PC-3 (cell line): ENCODE measurements at regions not wholly inside any gene's neighbourhood (a gene's known extent, or its start where the extent isn't known, plus 50 kb on each side); places are given as distances from the start of the nearest gene placed in this dataset.

ENCODE experiments used
- ATAC-seq: fragments of 200-7000 bp; cut with Tn5 transposase; 2 replicates; pipeline ENCODE4 v1.9.1; 2020; ENCODE audit warnings: mild to moderate bottlenecking, moderate library complexity
- BruUV-seq: library from RNA; stranded (reverse); fragments of 400-500 nt; replicated peaks from 2 replicates; lab custom pipeline; 2021; lab: Mats Ljungman, UMichigan
- CTCF ChIA-PET: fragments of 300-600 bp; sonication (Branson Sonifier 250); formaldehyde crosslinking; loops from one replicate; lab custom pipeline; 2022; ENCODE audit warnings: antibody characterized with exemption; lab: Charles Lee
- POLR2A ChIA-PET: fragments of 300-600 bp; sonication (Branson Sonifier 250); formaldehyde crosslinking; loops from one replicate; lab custom pipeline; 2022; ENCODE audit warnings: antibody characterized with exemption; ENCODE audit not compliant: unreplicated experiment; lab: Charles Lee
- DNase-seq: peaks from one replicate; pipeline ENCODE4 v3.0.0-alpha.2; 2015
- H2AFZ ChIP-seq: fragments of 300-600 bp; sonication (generic); 2 replicates; pipeline ENCODE4 v1.6.0; 2016; ENCODE audit warnings: antibody characterized with exemption, low read length
- H3F3A ChIP-seq: fragments of 300-600 bp; sonication (generic); one replicate; pipeline ENCODE4 v1.6.0; 2017; ENCODE audit warnings: antibody characterized with exemption, low read length, control low read depth, mild to moderate bottlenecking; ENCODE audit not compliant: unreplicated experiment
- H3K27ac ChIP-seq: fragments of 300-600 bp; sonication (generic); 2 replicates; pipeline ENCODE4 v1.5.1; 2016; ENCODE audit warnings: mild to moderate bottlenecking, low read length
- H3K27me3 ChIP-seq: fragments of 300-600 bp; sonication (generic); 2 replicates; pipeline ENCODE4 v1.6.1; 2016; ENCODE audit warnings: low read length, mixed read lengths
- H3K36me3 ChIP-seq: fragments of 300-600 bp; sonication (generic); 2 replicates; pipeline ENCODE4 v1.6.1; 2016; ENCODE audit warnings: low read depth, mixed run types, low read length, mixed read lengths
- H3K4me1 ChIP-seq: fragments of 300-600 bp; sonication (generic); 2 replicates; pipeline ENCODE4 v1.5.1; 2016; ENCODE audit warnings: low read length; ENCODE audit not compliant: insufficient read depth
- H3K4me2 ChIP-seq: fragments of 300-600 bp; sonication (generic); 2 replicates; pipeline ENCODE4 v1.6.0; 2016; ENCODE audit warnings: low read length
- H3K4me3 ChIP-seq: fragments of 300-600 bp; sonication (generic); 2 replicates; pipeline ENCODE4 v1.5.1; 2016; ENCODE audit warnings: mild to moderate bottlenecking, low read length, mixed read lengths
- H3K79me2 ChIP-seq: fragments of 300-600 bp; sonication (generic); 2 replicates; pipeline ENCODE4 v1.6.1; 2017; ENCODE audit warnings: low read length, mixed read lengths
- H3K9ac ChIP-seq: fragments of 300-600 bp; sonication (generic); 2 replicates; pipeline ENCODE4 v1.6.0; 2016; ENCODE audit warnings: mild to moderate bottlenecking, low read length
- H3K9me2 ChIP-seq: fragments of 300-600 bp; sonication (generic); replicated peaks from 2 replicates; pipeline ENCODE4 v1.6.1; 2016; ENCODE audit warnings: mixed run types, low read length, mixed read lengths
- H3K9me3 ChIP-seq: fragments of 300-600 bp; sonication (generic); 2 replicates; pipeline ENCODE4 v1.6.1; 2016; ENCODE audit warnings: low read length, mixed read lengths
- H4K20me1 ChIP-seq: fragments of 300-600 bp; sonication (generic); 2 replicates; pipeline ENCODE4 v1.6.1; 2016; ENCODE audit warnings: low read length, mixed read lengths
- EZH2 ChIP-seq: fragments of 300-600 bp; sonication (generic); IDR thresholded peaks from one replicate; pipeline ENCODE4 v1.6.1; 2017; ENCODE audit warnings: antibody characterized with exemption, mild to moderate bottlenecking, low read length; ENCODE audit not compliant: unreplicated experiment
- EZH2phosphoT487 ChIP-seq: fragments of 300-600 bp; sonication (generic); IDR thresholded peaks from 2 replicates; pipeline ENCODE4 v1.6.1; 2018; ENCODE audit warnings: mild to moderate bottlenecking, antibody characterized with exemption, low read length, borderline replicate concordance
- intact Hi-C: fragments of 100-400 bp; cut with micrococcal nuclease; formaldehyde crosslinking; loops from 2 replicates; pipeline ENCODE4 v1.9.0; 2023
- TF ChIP-seq, protein P1 (sequence below): fragments of 300-600 bp; sonication (generic); conservative IDR thresholded peaks from 2 replicates; pipeline ENCODE4 v1.5.1; 2017; ENCODE audit warnings: antibody characterized with exemption, low read depth, mild to moderate bottlenecking, low read length

DNA sequence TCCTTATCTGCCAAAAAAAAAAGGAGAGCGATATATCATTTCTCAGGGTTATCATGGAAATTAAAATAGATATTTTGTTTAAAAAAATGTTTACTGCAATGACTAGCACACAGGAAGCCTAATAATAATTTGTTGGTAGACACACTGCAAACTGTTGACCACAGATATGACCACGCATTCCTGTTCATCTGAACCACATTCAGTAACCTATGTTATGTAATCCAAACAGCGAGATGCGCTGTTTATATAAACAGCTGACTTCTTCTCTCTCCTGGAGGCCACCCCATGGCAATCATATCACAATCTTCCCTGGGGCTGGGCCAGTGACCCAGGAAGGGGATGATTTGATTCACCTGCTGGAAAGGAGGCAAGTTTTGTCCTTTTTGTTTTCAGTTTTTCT is 129.3 kb upstream of the UST start:
- Histone ChIP-seq H3K27ac (no peak overlapping the region), H3K27me3 (no peaks in the 10 kb centered on the region), H4K20me1 (no peaks in the 10 kb centered on the region), H3K4me3 (no peak overlapping the region), H3F3A (no peaks in the 10 kb centered on the region), H3K9ac (no peak overlapping the region), H3K36me3 (no peaks in the 10 kb centered on the region), H3K79me2 (no peaks in the 10 kb centered on the region), H3K4me2 (no peak overlapping the region), H3K9me2 (no peaks in the 10 kb centered on the region), H3K9me3 (no peaks in the 10 kb centered on the region), H2AFZ (no peak overlapping the region), H3K4me1 (no peaks in the 10 kb centered on the region)
- intact Hi-C loops: loop anchor here (10.0 kb wide), 1 partner anchor 87 kb away; no protein-coding TSS in a partner anchor
- DNase-seq (peak; percentile 4), ATAC-seq (no peak)
- POLR2A ChIA-PET: no interaction called here
- no peak for TF ChIP-seq EZH2
- TF ChIP-seq EZH2phosphoT487: no peak
- TF ChIP-seq, protein P1, sequence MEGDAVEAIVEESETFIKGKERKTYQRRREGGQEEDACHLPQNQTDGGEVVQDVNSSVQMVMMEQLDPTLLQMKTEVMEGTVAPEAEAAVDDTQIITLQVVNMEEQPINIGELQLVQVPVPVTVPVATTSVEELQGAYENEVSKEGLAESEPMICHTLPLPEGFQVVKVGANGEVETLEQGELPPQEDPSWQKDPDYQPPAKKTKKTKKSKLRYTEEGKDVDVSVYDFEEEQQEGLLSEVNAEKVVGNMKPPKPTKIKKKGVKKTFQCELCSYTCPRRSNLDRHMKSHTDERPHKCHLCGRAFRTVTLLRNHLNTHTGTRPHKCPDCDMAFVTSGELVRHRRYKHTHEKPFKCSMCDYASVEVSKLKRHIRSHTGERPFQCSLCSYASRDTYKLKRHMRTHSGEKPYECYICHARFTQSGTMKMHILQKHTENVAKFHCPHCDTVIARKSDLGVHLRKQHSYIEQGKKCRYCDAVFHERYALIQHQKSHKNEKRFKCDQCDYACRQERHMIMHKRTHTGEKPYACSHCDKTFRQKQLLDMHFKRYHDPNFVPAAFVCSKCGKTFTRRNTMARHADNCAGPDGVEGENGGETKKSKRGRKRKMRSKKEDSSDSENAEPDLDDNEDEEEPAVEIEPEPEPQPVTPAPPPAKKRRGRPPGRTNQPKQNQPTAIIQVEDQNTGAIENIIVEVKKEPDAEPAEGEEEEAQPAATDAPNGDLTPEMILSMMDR: no peak
- BruUV-seq: no TSS peak
- CTCF ChIA-PET: no interaction called here

DNA sequence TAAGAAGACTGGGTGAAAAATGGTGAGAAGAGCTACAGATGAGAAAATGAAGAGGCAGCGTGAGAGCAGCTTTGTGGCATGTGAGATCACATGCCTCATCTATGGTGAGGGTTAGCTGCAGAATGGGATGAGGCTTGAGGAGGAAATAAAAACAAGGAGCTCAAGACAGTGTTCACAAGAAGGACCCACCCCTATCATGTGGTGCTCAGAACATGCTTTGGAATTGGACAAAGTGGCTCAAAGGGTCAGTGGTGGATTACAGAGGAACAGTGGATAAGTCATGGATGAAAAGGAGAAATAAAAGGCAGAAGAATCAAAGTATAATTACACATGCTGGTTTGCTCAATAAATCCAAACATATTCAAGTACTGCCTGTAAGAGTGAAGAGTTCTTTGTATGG is 126.9 kb upstream of the UST start:
- Histone ChIP-seq H4K20me1 (no peaks in the 10 kb centered on the region), H3K9me3 (no peaks in the 10 kb centered on the region), H3K36me3 (no peaks in the 10 kb centered on the region), H3K27me3 (no peaks in the 10 kb centered on the region), H3K4me2 (no peak overlapping the region), H3K27ac (no peak overlapping the region), H2AFZ (no peak overlapping the region), H3F3A (no peaks in the 10 kb centered on the region), H3K9me2 (no peaks in the 10 kb centered on the region), H3K4me1 (no peaks in the 10 kb centered on the region), H3K79me2 (no peaks in the 10 kb centered on the region), H3K9ac (no peak overlapping the region), H3K4me3 (no peak overlapping the region)
- CTCF ChIA-PET: no interaction called here
- intact Hi-C loops: loop anchor here (10.0 kb wide), 1 partner anchor 85 kb away; no protein-coding TSS in a partner anchor
- POLR2A ChIA-PET: no interaction called here
- DNase-seq (no peak), ATAC-seq (no peak)
- no TSS peak for BruUV-seq
- TF ChIP-seq EZH2phosphoT487 (no peak), EZH2 (no peak)
- TF ChIP-seq, protein P1: no peak

DNA sequence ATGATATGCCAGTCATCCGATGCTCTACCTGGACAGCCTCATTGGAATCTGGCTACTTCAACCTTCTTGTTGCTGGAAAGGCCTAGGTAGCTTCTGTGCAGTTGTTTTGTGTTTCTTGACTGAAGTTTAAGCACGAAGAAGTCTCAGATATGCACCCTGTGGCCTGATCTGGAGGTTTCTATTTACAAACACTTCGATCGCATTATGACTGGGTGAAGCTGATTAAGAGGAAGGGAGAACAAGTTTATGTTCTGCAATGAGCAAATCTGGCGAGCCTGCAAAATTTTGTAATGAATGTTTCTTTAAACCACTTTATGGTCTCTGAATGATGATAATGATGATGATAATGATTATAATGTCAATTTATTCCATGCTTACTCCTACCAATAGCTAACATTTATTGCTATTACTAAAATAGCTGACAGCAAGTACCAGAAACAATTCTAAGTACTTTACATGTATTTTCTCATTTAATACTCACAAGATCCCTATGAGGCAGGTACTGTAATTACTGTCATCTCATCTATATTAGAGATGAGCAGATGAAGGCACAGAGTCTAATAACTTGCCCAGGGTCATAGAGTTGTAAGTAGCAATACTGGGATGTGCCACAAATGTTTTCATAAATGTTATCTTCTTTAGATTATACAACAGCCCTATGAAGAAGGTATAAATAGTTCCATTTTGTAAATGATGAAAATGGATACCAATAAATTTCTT is 126.1 kb upstream of the UST start:
- H2AFZ ChIP-seq: no peak overlapping the region
- DNase-seq (no peak), ATAC-seq (no peak)
- intact Hi-C loops: no loop called here
- BruUV-seq: no TSS peak
- no peaks in the 10 kb centered on the region for H3K4me1 ChIP-seq
- no peak overlapping the region for H3K4me3 ChIP-seq
- no peaks in the 10 kb centered on the region for H3K9me3 ChIP-seq
- H3K36me3 ChIP-seq: no peaks in the 10 kb centered on the region
- H3K9me2 ChIP-seq: no peaks in the 10 kb centered on the region
- CTCF ChIA-PET: no interaction called here
- H3K79me2 ChIP-seq: no peaks in the 10 kb centered on the region
- no peaks in the 10 kb centered on the region for H3F3A ChIP-seq
- no peak overlapping the region for H3K9ac ChIP-seq
- no peaks in the 10 kb centered on the region for H4K20me1 ChIP-seq
- H3K27ac ChIP-seq: no peak overlapping the region
- TF ChIP-seq, protein P1: no peak
- TF ChIP-seq EZH2 (no peak), EZH2phosphoT487 (no peak)
- no peak overlapping the region for H3K4me2 ChIP-seq
- POLR2A ChIA-PET: no interaction called here
- no peaks in the 10 kb centered on the region for H3K27me3 ChIP-seq
